Gastroesophageal sphincter (tissue), 3 donors: ENCODE measurements at regions not wholly inside any gene's neighbourhood (a gene's known extent, or its start where the extent isn't known, plus 50 kb on each side); places are given as distances from the start of the nearest gene placed in this dataset.

Experiments
- CTCF ChIP-seq, 4 experiments: fragments of 200-600 bp in 2 of 4; fragments of 450-650 bp in 2 of 4; sonication (generic) in 1 of 4; IDR thresholded peaks; one replicate each; pipeline ENCODE4 v1.5.1; 2017 to 2019; ENCODE audit warnings: antibody characterized with exemption in 4 of 4, mild to moderate bottlenecking in 2 of 4, moderate library complexity in 2 of 4
- EP300 ChIP-seq: sonication (generic); formaldehyde crosslinking; IDR thresholded peaks from one replicate; pipeline ENCODE4 v1.6.1; 2017; ENCODE audit warnings: antibody characterized with exemption, mild to moderate bottlenecking
- POLR2A ChIP-seq, 2 donors: fragments of 450-650 bp; IDR thresholded peaks; one replicate each; pipeline ENCODE4 v1.6.1; 2017; ENCODE audit warnings: antibody characterized with exemption in 2 of 2, mild to moderate bottlenecking in 2 of 2, moderate library complexity in 1 of 2
- POLR2AphosphoS5 ChIP-seq: sonication (generic); formaldehyde crosslinking; IDR thresholded peaks from one replicate; pipeline ENCODE4 v1.6.1; 2017; ENCODE audit warnings: antibody characterized with exemption

- TF ChIP-seq CTCF (IDR thresholded peaks at IDR 0.05) (no peak), EP300 (no peak), POLR2A (IDR thresholded peaks at IDR 0.05) (no peak), POLR2AphosphoS5 (no peak)
Measured at GRCh38 chr6:74356391-74356790, 660.4 kb downstream of the CD109 start.
